K562 (cell line): ENCODE measurements at regions not wholly inside any gene's neighbourhood (a gene's known extent, or its start where the extent isn't known, plus 50 kb on each side); places are given as distances from the start of the nearest gene placed in this dataset.

Source experiments
- ATAC-seq: fragments of 200-7000 bp; cut with Tn5 transposase; 3 replicates; pipeline ENCODE4 v1.9.1; 2020; ENCODE audit warnings: moderate library complexity
- BruUV-seq: library from RNA; stranded (reverse); fragments of 400-500 nt; replicated peaks from 2 replicates; lab custom pipeline; 2021; lab: Mats Ljungman, UMichigan
- CTCF ChIA-PET: fragments of 300-600 bp; formaldehyde crosslinking; extraction: SDS; loops from one replicate; lab custom pipeline; 2021; ENCODE audit warnings: low intra/inter-chr PET ratio; lab: Yijun Ruan, JAX
- POLR2A ChIA-PET: fragments of 300-600, 350-650 bp; sonication (Branson Sonifier 250); formaldehyde crosslinking; extraction: SDS; loops from one replicate; lab custom pipeline; 2021; ENCODE audit warnings: antibody characterized with exemption, inconsistent platforms; lab: Yijun Ruan, JAX
- DNase-seq, 4 experiments: peaks; one replicate each; pipeline versions ENCODE4 v3.0.0 to v3.0.0-alpha.2; 2011 to 2018; ENCODE audit warnings: low spot score in 3 of 4, mixed read lengths in 3 of 4; ENCODE audit errors: extremely low read depth in 1 of 4
- FAIRE-seq: peaks from 2 replicates; lab custom pipeline; 2011; peaks lifted over from hg19 to GRCh38; lab: Jason Lieb, UNC
- H2AFZ ChIP-seq: 2 replicates; pipeline ENCODE4 v1.6.0; 2011; ENCODE audit warnings: low read depth, low read length, control low read depth, inconsistent platforms
- H3K27ac ChIP-seq: fragments of 200-600 bp; 3 replicates; pipeline ENCODE4 v1.8.0; 2011; ENCODE audit warnings: low read depth, mild to moderate bottlenecking, control low read depth, inconsistent platforms, low read length, moderate library complexity, mixed read lengths; ENCODE audit errors: extremely low read depth
- H3K27me3 ChIP-seq, 2 experiments: fragments of 300-600 bp in 1 of 2; 2 replicates in 1 of 2; 3 replicates in 1 of 2; pipeline versions ENCODE4 v1.6.0 to v1.8.0; 2011; ENCODE audit warnings: inconsistent platforms in 2 of 2, low read length in 2 of 2, mild to moderate bottlenecking in 1 of 2, mixed read lengths in 1 of 2, moderate library complexity in 1 of 2; ENCODE audit not compliant: control insufficient read depth in 2 of 2, insufficient read depth in 2 of 2
- H3K36me3 ChIP-seq: fragments of 300-600 bp; 3 replicates; pipeline ENCODE4 v1.8.0; 2011; ENCODE audit warnings: mild to moderate bottlenecking, low read length, inconsistent platforms; ENCODE audit not compliant: control insufficient read depth, insufficient read depth
- H3K4me1 ChIP-seq, 2 experiments: fragments of 200-600 bp in 1 of 2; replicated peaks in 1 of 2; 2 replicates in 1 of 2; 3 replicates in 1 of 2; pipeline versions ENCODE4 v1.5.1 to v1.8.0; 2011; ENCODE audit warnings: inconsistent platforms in 2 of 2, low read length in 2 of 2, mild to moderate bottlenecking in 1 of 2, mixed read lengths in 1 of 2, moderate library complexity in 1 of 2; ENCODE audit not compliant: control insufficient read depth in 2 of 2, insufficient read depth in 2 of 2
- H3K4me2 ChIP-seq: 2 replicates; pipeline ENCODE4 v1.6.1; 2011; ENCODE audit warnings: low read length, control low read depth, inconsistent platforms, mixed read lengths; ENCODE audit not compliant: insufficient read depth
- H3K4me3 ChIP-seq: fragments of 200-600 bp; sonication (generic), shearing (Covaris generic); 2 replicates; pipeline ENCODE4 v1.5.1; 2016; ENCODE audit warnings: control low read depth, inconsistent platforms
- H3K79me2 ChIP-seq: fragments of 200-600 bp; 3 replicates; pipeline ENCODE4 v1.8.0; 2011; ENCODE audit warnings: low read length, inconsistent platforms; ENCODE audit not compliant: control insufficient read depth, insufficient read depth
- H3K9ac ChIP-seq, 2 experiments: 2 replicates each; pipeline versions ENCODE4 v1.6.0 to v1.6.1; 2011; ENCODE audit warnings: low read depth in 2 of 2, low read length in 2 of 2, control low read depth in 1 of 2, inconsistent platforms in 1 of 2, mild to moderate bottlenecking in 1 of 2, mixed read lengths in 1 of 2; ENCODE audit not compliant: insufficient read depth in 1 of 2
- H3K9me1 ChIP-seq: one replicate; pipeline ENCODE4 v1.6.0; 2011; ENCODE audit warnings: inconsistent platforms, mild to moderate bottlenecking, low read length, moderate library complexity; ENCODE audit not compliant: control insufficient read depth, insufficient read depth
- H3K9me3 ChIP-seq: replicated peaks from 2 replicates; pipeline ENCODE4 v1.5.1; 2011; ENCODE audit warnings: low read depth, low read length, inconsistent platforms; ENCODE audit not compliant: control insufficient read depth, insufficient read depth
- H4K20me1 ChIP-seq: replicated peaks from 2 replicates; pipeline ENCODE4 v1.6.1; 2011; ENCODE audit warnings: low read length, inconsistent platforms, mixed read lengths; ENCODE audit not compliant: control insufficient read depth, insufficient read depth
- ATF7 ChIP-seq: fragments of 450-650 bp; IDR thresholded peaks from 2 replicates; pipeline ENCODE4 v1.7.1; 2014; ENCODE audit warnings: mild to moderate bottlenecking, moderate library complexity
- MCM5 ChIP-seq: fragments of 450-650 bp; IDR thresholded peaks from 2 replicates; pipeline ENCODE4 v1.6.1; 2016; ENCODE audit warnings: low read depth
- MLLT1 ChIP-seq, 2 experiments: fragments of 450-650 bp; IDR thresholded peaks; 2 replicates each; pipeline ENCODE4 v1.6.1; 2016
- PHB2 ChIP-seq: fragments of 450-650 bp; IDR thresholded peaks from 2 replicates; pipeline ENCODE4 v1.6.1; 2017; ENCODE audit warnings: low read depth
- SNRNP70 ChIP-seq: fragments of 200-400 bp; formaldehyde crosslinking; optimal IDR thresholded peaks from 2 replicates; pipeline ENCODE3; 2017; ENCODE audit warnings: low read depth, low read length
- TBL1XR1 ChIP-seq, 2 experiments: IDR thresholded peaks; 2 replicates each; pipeline ENCODE4 v1.6.1; 2012; ENCODE audit warnings: improper control_type of control experiment in 2 of 2, low read length in 2 of 2, mild to moderate bottlenecking in 1 of 2
- TEAD2 ChIP-seq: fragments of 450-650 bp; IDR thresholded peaks from 2 replicates; pipeline ENCODE4 v1.6.1; 2016; ENCODE audit warnings: missing genetic modification characterization, control low read depth, missing compliant biosample characterization
- ZNF282 ChIP-seq: sonication (generic); formaldehyde crosslinking; IDR thresholded peaks from 2 replicates; pipeline ENCODE4 v1.8.1; 2023; ENCODE audit warnings: missing genetic modification reagents
- ZNF695 ChIP-seq: fragments of 450-650 bp; formaldehyde crosslinking; IDR thresholded peaks from 2 replicates; pipeline ENCODE4 v1.4.0; 2020; ENCODE audit warnings: mild to moderate bottlenecking, moderate library complexity
- ZNF766 ChIP-seq: fragments of 200-800 bp; sonication (Bioruptor generic); conservative IDR thresholded peaks from 2 replicates; pipeline ENCODE4 v1.6.1; 2016; ENCODE audit warnings: missing genetic modification characterization, missing compliant biosample characterization
- WGBS: fragments of 100-300 bp; shearing (Covaris generic); methylation state at CpG from one replicate; pipeline ENCODE4 v1.1.6; 2016; ENCODE audit warnings: low coverage, mixed read lengths; ENCODE audit not compliant: insufficient coverage; ENCODE audit errors: missing lambda C conversion rate; 5-methylcytosine and 5-hydroxymethylcytosine counted together
- in situ Hi-C: fragments of 300-500 bp; cut with MboI; formaldehyde crosslinking; loops from 4 replicates; pipeline ENCODE4 v1.15.0; 2018; ENCODE audit warnings: inconsistent platforms, mixed read lengths
- intact Hi-C: fragments of 100-400 bp; cut with micrococcal nuclease; formaldehyde crosslinking; loops from 2 replicates; pipeline ENCODE4 v1.14.2; 2022
- TF ChIP-seq, protein P1 (sequence below): sonication (generic); formaldehyde crosslinking; IDR thresholded peaks from 2 replicates; pipeline ENCODE4 v1.9.0; 2022; ENCODE audit warnings: mild to moderate bottlenecking, missing genetic modification reagents
- TF ChIP-seq, protein P2 (sequence below): fragments of 250-450 bp; sonication (Bioruptor Pico); IDR thresholded peaks from 2 replicates; pipeline ENCODE4 v1.5.0; 2020; ENCODE audit warnings: mild to moderate bottlenecking
- TF ChIP-seq, protein P3 (sequence below): fragments of 450-650 bp; IDR thresholded peaks from 2 replicates; pipeline ENCODE4 v1.7.1; 2018; ENCODE audit warnings: mild to moderate bottlenecking, low read depth; ENCODE audit not compliant: partially characterized antibody

DNA sequence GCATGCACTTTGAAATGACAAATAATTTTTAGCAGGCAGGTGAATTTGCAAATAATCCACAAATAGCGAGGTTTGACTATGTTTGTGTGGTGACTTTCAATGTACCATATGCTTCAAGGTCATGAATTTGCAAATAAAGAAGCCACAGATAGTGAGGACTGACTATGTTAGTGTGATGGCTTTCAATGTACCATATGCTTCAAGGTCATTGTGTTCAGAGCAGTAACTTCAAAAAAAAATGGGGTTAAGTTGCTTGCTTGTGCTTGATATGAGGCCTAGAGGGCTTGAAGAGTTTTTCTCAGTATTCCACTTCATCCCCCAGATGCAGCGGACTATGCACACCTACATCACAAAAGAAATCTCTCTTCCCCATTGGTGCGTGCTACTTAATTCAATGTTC lies 602.9 kb upstream of the LRRTM4 start:
- intact Hi-C loops: no loop called here
- WGBS: 53% methylated on average over 3 of the region's 3 CpGs
- H3K27me3 ChIP-seq: no peaks in the 10 kb centered on the region

More for the DNA sequence above, 602.9 kb upstream of the LRRTM4 start:
- Histone ChIP-seq H3K4me1 (no peaks in the 10 kb centered on the region), H3K27ac (no peak overlapping the region), H3K9ac (no peak overlapping the region), H3K79me2 (no peaks in the 10 kb centered on the region), H3K9me3 (no peaks in the 10 kb centered on the region), H2AFZ (no peak overlapping the region), H3K4me2 (no peak overlapping the region), H3K9me1 (no peaks in the 10 kb centered on the region), H3K4me3 (no peak overlapping the region), H4K20me1 (no peaks in the 10 kb centered on the region), H3K36me3 (no peaks in the 10 kb centered on the region)
- TF ChIP-seq TEAD2 (tag): no peak
- TF ChIP-seq, protein P1, sequence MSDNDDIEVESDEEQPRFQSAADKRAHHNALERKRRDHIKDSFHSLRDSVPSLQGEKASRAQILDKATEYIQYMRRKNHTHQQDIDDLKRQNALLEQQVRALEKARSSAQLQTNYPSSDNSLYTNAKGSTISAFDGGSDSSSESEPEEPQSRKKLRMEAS (CRISPR knock-in tag): no peak
- no peak for TF ChIP-seq ZNF766 (CRISPR knock-in tag)
- no peak for TF ChIP-seq ZNF695 (CRISPR knock-in tag)
- TF ChIP-seq TBL1XR1 (IDR thresholded peaks at IDR 0.05; ENCODE audit: low read length in 2 of 2): no peak
- no peak for TF ChIP-seq SNRNP70
- no peak for TF ChIP-seq MCM5
- no peak for TF ChIP-seq PHB2
- no peak for TF ChIP-seq ZNF282 (CRISPR knock-in tag)
- no peak for TF ChIP-seq ATF7
- TF ChIP-seq MLLT1 (IDR thresholded peaks at IDR 0.05): no peak
- TF ChIP-seq, protein P2, sequence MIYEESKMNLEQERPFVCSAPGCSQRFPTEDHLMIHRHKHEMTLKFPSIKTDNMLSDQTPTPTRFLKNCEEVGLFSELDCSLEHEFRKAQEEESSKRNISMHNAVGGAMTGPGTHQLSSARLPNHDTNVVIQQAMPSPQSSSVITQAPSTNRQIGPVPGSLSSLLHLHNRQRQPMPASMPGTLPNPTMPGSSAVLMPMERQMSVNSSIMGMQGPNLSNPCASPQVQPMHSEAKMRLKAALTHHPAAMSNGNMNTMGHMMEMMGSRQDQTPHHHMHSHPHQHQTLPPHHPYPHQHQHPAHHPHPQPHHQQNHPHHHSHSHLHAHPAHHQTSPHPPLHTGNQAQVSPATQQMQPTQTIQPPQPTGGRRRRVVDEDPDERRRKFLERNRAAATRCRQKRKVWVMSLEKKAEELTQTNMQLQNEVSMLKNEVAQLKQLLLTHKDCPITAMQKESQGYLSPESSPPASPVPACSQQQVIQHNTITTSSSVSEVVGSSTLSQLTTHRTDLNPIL (CRISPR knock-in tag): no peak
- TF ChIP-seq, protein P3, sequence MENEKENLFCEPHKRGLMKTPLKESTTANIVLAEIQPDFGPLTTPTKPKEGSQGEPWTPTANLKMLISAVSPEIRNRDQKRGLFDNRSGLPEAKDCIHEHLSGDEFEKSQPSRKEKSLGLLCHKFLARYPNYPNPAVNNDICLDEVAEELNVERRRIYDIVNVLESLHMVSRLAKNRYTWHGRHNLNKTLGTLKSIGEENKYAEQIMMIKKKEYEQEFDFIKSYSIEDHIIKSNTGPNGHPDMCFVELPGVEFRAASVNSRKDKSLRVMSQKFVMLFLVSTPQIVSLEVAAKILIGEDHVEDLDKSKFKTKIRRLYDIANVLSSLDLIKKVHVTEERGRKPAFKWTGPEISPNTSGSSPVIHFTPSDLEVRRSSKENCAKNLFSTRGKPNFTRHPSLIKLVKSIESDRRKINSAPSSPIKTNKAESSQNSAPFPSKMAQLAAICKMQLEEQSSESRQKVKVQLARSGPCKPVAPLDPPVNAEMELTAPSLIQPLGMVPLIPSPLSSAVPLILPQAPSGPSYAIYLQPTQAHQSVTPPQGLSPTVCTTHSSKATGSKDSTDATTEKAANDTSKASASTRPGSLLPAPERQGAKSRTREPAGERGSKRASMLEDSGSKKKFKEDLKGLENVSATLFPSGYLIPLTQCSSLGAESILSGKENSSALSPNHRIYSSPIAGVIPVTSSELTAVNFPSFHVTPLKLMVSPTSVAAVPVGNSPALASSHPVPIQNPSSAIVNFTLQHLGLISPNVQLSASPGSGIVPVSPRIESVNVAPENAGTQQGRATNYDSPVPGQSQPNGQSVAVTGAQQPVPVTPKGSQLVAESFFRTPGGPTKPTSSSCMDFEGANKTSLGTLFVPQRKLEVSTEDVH: no peak
- in situ Hi-C loops: no loop called here
- no TSS peak for BruUV-seq
- ChIA-PET CTCF (no interaction called here), POLR2A (no interaction called here)
- FAIRE-seq: no peak
- no peak for ATAC-seq
- DNase-seq: no peak
